Inflammatory macrophage treated with lipopolysaccharide for 4 hours (primary cell): ENCODE measurements at regions not wholly inside any gene's neighbourhood (a gene's known extent, or its start where the extent isn't known, plus 50 kb on each side); places are given as distances from the start of the nearest gene placed in this dataset.

Experiments
- DNase-seq: peaks from one replicate; pipeline ENCODE4 v3.0.0-alpha.2; 2020

GRCh38 chr7:26614503-26614902 lies 249.9 kb downstream of the SKAP2 start:
- DNase-seq = no peak

GRCh38 chr7:26616235-26616634 lies 248.2 kb downstream of the SKAP2 start:
- no peak for DNase-seq

- DNase-seq = no peak
Observed at GRCh38 chr7:26617066-26617465, 247.3 kb downstream of the SKAP2 start.
